H1 (cell line): ENCODE measurements at regions not wholly inside any gene's neighbourhood (a gene's known extent, or its start where the extent isn't known, plus 50 kb on each side); places are given as distances from the start of the nearest gene placed in this dataset.

Experiments used
- CTCF ChIA-PET: fragments of 300-600 bp; sonication (Branson Sonifier 250); formaldehyde crosslinking; loops from one replicate; lab custom pipeline; 2021; ENCODE audit not compliant: partially characterized antibody; lab: Charles Lee
- POLR2A ChIA-PET: fragments of 300-600 bp; sonication (Branson Sonifier 250); formaldehyde crosslinking; loops from one replicate; lab custom pipeline; 2021; ENCODE audit warnings: inconsistent platforms; ENCODE audit not compliant: partially characterized antibody; lab: Charles Lee
- DNase-seq, 2 experiments: peaks; one replicate each; pipeline versions ENCODE4 v3.0.0 to v3.0.0-alpha.2; 2010 to 2022; ENCODE audit warnings: low spot score in 2 of 2, low read depth in 1 of 2, mixed read lengths in 1 of 2
- FAIRE-seq: peaks from 2 replicates; lab custom pipeline; 2011; peaks lifted over from hg19 to GRCh38; lab: Jason Lieb, UNC
- H2AFZ ChIP-seq: 2 replicates; pipeline ENCODE4 v1.8.1; 2012; ENCODE audit warnings: low read length, inconsistent platforms
- H2AK5ac ChIP-seq: 2 replicates; pipeline ENCODE4 v1.6.1; 2013; ENCODE audit warnings: low read depth, low read length
- H2BK120ac ChIP-seq: replicated peaks from 2 replicates; pipeline ENCODE3; 2013; ENCODE audit warnings: low read depth, low read length, inconsistent platforms
- H2BK12ac ChIP-seq: 2 replicates; pipeline ENCODE4 v1.6.1; 2013; ENCODE audit warnings: low read depth, low read length
- H2BK15ac ChIP-seq: 2 replicates; pipeline ENCODE4 v1.6.1; 2013; ENCODE audit warnings: low read length
- H2BK20ac ChIP-seq: 2 replicates; pipeline ENCODE4 v1.6.1; 2013; ENCODE audit warnings: low read length
- H2BK5ac ChIP-seq: 2 replicates; pipeline ENCODE4 v1.6.1; 2013; ENCODE audit warnings: low read depth, low read length
- H3K14ac ChIP-seq: 2 replicates; pipeline ENCODE4 v1.6.1; 2013; ENCODE audit warnings: inconsistent platforms; ENCODE audit not compliant: insufficient read length
- H3K18ac ChIP-seq: 2 replicates; pipeline ENCODE4 v1.6.1; 2013; ENCODE audit warnings: low read length; ENCODE audit errors: extremely low read depth
- H3K23ac ChIP-seq: 2 replicates; pipeline ENCODE4 v1.6.1; 2013; ENCODE audit warnings: inconsistent platforms; ENCODE audit not compliant: insufficient read length
- H3K23me2 ChIP-seq: 2 replicates; pipeline ENCODE4 v1.6.1; 2013; ENCODE audit warnings: low read depth, low read length
- H3K27ac ChIP-seq: 2 replicates; pipeline ENCODE4 v1.6.1; 2011; ENCODE audit warnings: low read depth, low read length, inconsistent platforms
- H3K27me3 ChIP-seq, 4 experiments: replicated peaks in 1 of 4; 1 replicate in 1 of 4; 2 replicates in 3 of 4; pipeline versions ENCODE4 v1.6.1 to v1.8.1; 2011 to 2013; ENCODE audit warnings: low read length in 3 of 4, mild to moderate bottlenecking in 3 of 4, inconsistent platforms in 2 of 4, mixed read lengths in 2 of 4, moderate library complexity in 1 of 4; ENCODE audit not compliant: control insufficient read depth in 3 of 4, insufficient read depth in 3 of 4; ENCODE audit errors: extremely low read depth in 1 of 4
- H3K36me3 ChIP-seq, 4 experiments: 2 replicates each; pipeline versions ENCODE4 v1.6.1 to v1.8.1; 2011 to 2013; ENCODE audit warnings: mild to moderate bottlenecking in 4 of 4, low read length in 3 of 4, moderate library complexity in 2 of 4, control low read depth in 1 of 4, inconsistent platforms in 1 of 4; ENCODE audit not compliant: insufficient read depth in 4 of 4, control insufficient read depth in 2 of 4
- H3K4ac ChIP-seq: replicated peaks from 2 replicates; pipeline ENCODE3; 2013; ENCODE audit warnings: low read length, low read depth, mixed read lengths, inconsistent platforms; ENCODE audit not compliant: insufficient read length
- H3K4me1 ChIP-seq, 4 experiments: replicated peaks in 1 of 4; 1 replicate in 1 of 4; 2 replicates in 3 of 4; pipeline versions ENCODE4 v1.6.1 to v1.8.1; 2011 to 2013; ENCODE audit warnings: low read length in 3 of 4, inconsistent platforms in 2 of 4, mixed read lengths in 1 of 4; ENCODE audit not compliant: insufficient read depth in 4 of 4, control insufficient read depth in 3 of 4
- H3K4me2 ChIP-seq, 2 experiments: 2 replicates each; pipeline versions ENCODE4 v1.6.1 to v1.8.1; 2011 to 2013; ENCODE audit warnings: low read depth in 2 of 2, low read length in 2 of 2, control low read depth in 1 of 2, inconsistent platforms in 1 of 2, mild to moderate bottlenecking in 1 of 2; ENCODE audit not compliant: insufficient read depth in 1 of 2
- H3K4me3 ChIP-seq, 4 experiments: fragments of 200-600, 300-600 bp in 1 of 4; sonication (generic), shearing (Covaris generic), sonication (Bioruptor Twin) in 1 of 4; 2 replicates each; pipeline versions ENCODE4 v1.5.1 to v1.8.1; 2011 to 2016; ENCODE audit warnings: low read length in 4 of 4, low read depth in 3 of 4, control low read depth in 2 of 4, inconsistent platforms in 2 of 4, mild to moderate bottlenecking in 2 of 4, mixed read lengths in 1 of 4, moderate library complexity in 1 of 4; ENCODE audit not compliant: insufficient read depth in 2 of 4; ENCODE audit errors: extremely low read depth in 1 of 4
- H3K56ac ChIP-seq: replicated peaks from 2 replicates; pipeline ENCODE3; 2013; ENCODE audit warnings: low read depth, mild to moderate bottlenecking, mixed read lengths, low read length, inconsistent platforms; ENCODE audit not compliant: insufficient read length
- H3K79me1 ChIP-seq: 2 replicates; pipeline ENCODE4 v1.6.1; 2013; ENCODE audit warnings: low read depth, low read length, control low read depth
- H3K79me2 ChIP-seq, 2 experiments: 2 replicates each; pipeline versions ENCODE4 v1.6.1 to v1.8.1; 2012 to 2013; ENCODE audit warnings: low read length in 2 of 2, mild to moderate bottlenecking in 2 of 2, inconsistent platforms in 1 of 2; ENCODE audit not compliant: insufficient read depth in 2 of 2, control insufficient read depth in 1 of 2
- H3K9ac ChIP-seq, 4 experiments: replicated peaks in 1 of 4; 1 replicate in 1 of 4; 2 replicates in 3 of 4; pipeline versions ENCODE4 v1.6.1 to v1.8.1; 2011 to 2013; ENCODE audit warnings: low read depth in 3 of 4, low read length in 3 of 4, control low read depth in 2 of 4, mild to moderate bottlenecking in 2 of 4, moderate library complexity in 2 of 4, inconsistent platforms in 1 of 4; ENCODE audit errors: extremely low read depth in 1 of 4
- H3K9me3 ChIP-seq, 2 experiments: 2 replicates each; pipeline versions ENCODE4 v1.6.1 to v1.8.1; 2012 to 2013; ENCODE audit warnings: mild to moderate bottlenecking in 2 of 2, moderate library complexity in 2 of 2, control low read depth in 1 of 2, inconsistent platforms in 1 of 2, low read depth in 1 of 2, low read length in 1 of 2, mixed read lengths in 1 of 2; ENCODE audit not compliant: insufficient read depth in 2 of 2
- H4K20me1 ChIP-seq, 2 experiments: replicated peaks in 1 of 2; 2 replicates each; pipeline versions ENCODE3 to v1.8.1; 2011 to 2013; ENCODE audit warnings: inconsistent platforms in 2 of 2, low read length in 2 of 2, mild to moderate bottlenecking in 1 of 2; ENCODE audit not compliant: insufficient read depth in 2 of 2, control insufficient read depth in 1 of 2
- H4K5ac ChIP-seq: 2 replicates; pipeline ENCODE4 v1.6.1; 2013; ENCODE audit warnings: low read length, low read depth, mixed read lengths, inconsistent platforms; ENCODE audit not compliant: insufficient read length
- H4K8ac ChIP-seq: 2 replicates; pipeline ENCODE4 v1.8.0; 2013; ENCODE audit warnings: mild to moderate bottlenecking, moderate library complexity, low read length, inconsistent platforms; ENCODE audit not compliant: insufficient read depth; ENCODE audit errors: extremely low read depth
- H4K91ac ChIP-seq: replicated peaks from 2 replicates; pipeline ENCODE3; 2013; ENCODE audit warnings: low read length, mixed read lengths, inconsistent platforms; ENCODE audit not compliant: insufficient read length
- PHF8 ChIP-seq: fragments of 200-600 bp; sonication (generic); conservative IDR thresholded peaks from 2 replicates; pipeline ENCODE4 v1.7.1; 2012; ENCODE audit warnings: low read depth, mild to moderate bottlenecking, inconsistent platforms, low read length, moderate library complexity
- POU5F1 ChIP-seq: IDR thresholded peaks from 2 replicates; pipeline ENCODE4 v1.6.1; 2011; ENCODE audit warnings: low read depth, mild to moderate bottlenecking, low read length, moderate library complexity
- TAF7 ChIP-seq: optimal IDR thresholded peaks from 2 replicates; pipeline ENCODE3; 2011; ENCODE audit warnings: low read depth, mild to moderate bottlenecking, inconsistent platforms, low read length, moderate library complexity, borderline replicate concordance
- WGBS, 2 experiments: shearing (Covaris generic) in 1 of 2; methylation state at CpG; one replicate each; pipeline versions ENCODE4 v1.1.6 to v1.1.7; 2013 to 2015; ENCODE audit warnings: low lambda C conversion rate in 2 of 2, mixed read lengths in 2 of 2, inconsistent platforms in 1 of 2, low coverage in 1 of 2, missing lambda C conversion rate in 1 of 2; ENCODE audit not compliant: insufficient replicate concordance in 2 of 2, insufficient coverage in 1 of 2, insufficient read length in 1 of 2; ENCODE audit errors: extremely low coverage in 1 of 2, missing lambda C conversion rate in 1 of 2; 5-methylcytosine and 5-hydroxymethylcytosine counted together
- TF ChIP-seq, protein P1 (sequence below): IDR thresholded peaks from 2 replicates; pipeline ENCODE4 v1.6.1; 2012; ENCODE audit warnings: inconsistent platforms

GRCh38 chr2:137729305-137729704 lies 235.0 kb upstream of the HNMT start:
- DNase-seq = no peak
- H3K4me1 ChIP-seq = peaks cover 0 to 6% (median under 1%) of the 10 kb centered on the region in 4 experiments; a peak in 4 of 7 replicates

More at GRCh38 chr2:137729305-137729704, 235.0 kb upstream of the HNMT start:
- H3K27me3 ChIP-seq = no peaks in the 10 kb centered on the region
- H3K14ac ChIP-seq = no peak overlapping the region
- ChIA-PET POLR2A (no interaction called here), CTCF (no interaction called here)
- H3K79me1 ChIP-seq = no peaks in the 10 kb centered on the region
- H2BK12ac ChIP-seq = no peak overlapping the region
- no peaks in the 10 kb centered on the region for H3K23me2 ChIP-seq
- no peak overlapping the region for H3K9ac ChIP-seq
- H2BK15ac ChIP-seq = no peak overlapping the region
- no peak overlapping the region for H3K4me2 ChIP-seq
- no peak overlapping the region for H2BK120ac ChIP-seq
- H4K91ac ChIP-seq = no peak overlapping the region
- no peak overlapping the region for H2BK20ac ChIP-seq
- H3K36me3 ChIP-seq = no peaks in the 10 kb centered on the region
- no peak overlapping the region for H2AK5ac ChIP-seq
- H4K20me1 ChIP-seq = no peaks in the 10 kb centered on the region
- H3K4ac ChIP-seq = no peak overlapping the region
- H4K5ac ChIP-seq = no peak overlapping the region
- TF ChIP-seq POU5F1 = no peak
- no peak for TF ChIP-seq TAF7
- no peak for TF ChIP-seq PHF8
- TF ChIP-seq, protein P1, sequence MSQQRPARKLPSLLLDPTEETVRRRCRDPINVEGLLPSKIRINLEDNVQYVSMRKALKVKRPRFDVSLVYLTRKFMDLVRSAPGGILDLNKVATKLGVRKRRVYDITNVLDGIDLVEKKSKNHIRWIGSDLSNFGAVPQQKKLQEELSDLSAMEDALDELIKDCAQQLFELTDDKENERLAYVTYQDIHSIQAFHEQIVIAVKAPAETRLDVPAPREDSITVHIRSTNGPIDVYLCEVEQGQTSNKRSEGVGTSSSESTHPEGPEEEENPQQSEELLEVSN = no peak
- no peak overlapping the region for H2AFZ ChIP-seq
- H3K79me2 ChIP-seq = no peaks in the 10 kb centered on the region
- no peak overlapping the region for H3K18ac ChIP-seq
- H4K8ac ChIP-seq = no peak overlapping the region
- FAIRE-seq = peak; percentile 58
- WGBS, 2 experiments = 65% methylated on average over 3 of the region's 3 CpGs; no CpG with 5 or more reads in 1 of the 2 experiments
- H2BK5ac ChIP-seq = no peak overlapping the region
- H3K4me3 ChIP-seq = no peak overlapping the region
- no peak overlapping the region for H3K27ac ChIP-seq
- no peak overlapping the region for H3K56ac ChIP-seq
- no peak overlapping the region for H3K23ac ChIP-seq
- 0 out of 4 replicates have a peak, but pooled peaks cover 0 to 2% of the 10 kb centered on the region in 2 experiments for H3K9me3 ChIP-seq
